HG03139 (cell line): ENCODE measurements at regions not wholly inside any gene's neighbourhood (a gene's known extent, or its start where the extent isn't known, plus 50 kb on each side); places are given as distances from the start of the nearest gene placed in this dataset.
"Not testable (repeated sequence)": the region's sequence is repeated elsewhere in the genome, so short reads cannot be mapped to it uniquely, and the experiment has no call there.

ENCODE experiments used
- ATAC-seq: cut with Tn5 transposase; IDR thresholded peaks from one replicate; pipeline ENCODE4 v1.9.1; 2021; ENCODE audit not compliant: unreplicated experiment

- ATAC-seq = no peak
Observed at GRCh38 chr5:63220244-63220643, 641.6 kb downstream of the LRRC70 start.

GRCh38 chr5:63217422-63217821 is 638.8 kb downstream of the LRRC70 start:
- ATAC-seq = no peak

DNA sequence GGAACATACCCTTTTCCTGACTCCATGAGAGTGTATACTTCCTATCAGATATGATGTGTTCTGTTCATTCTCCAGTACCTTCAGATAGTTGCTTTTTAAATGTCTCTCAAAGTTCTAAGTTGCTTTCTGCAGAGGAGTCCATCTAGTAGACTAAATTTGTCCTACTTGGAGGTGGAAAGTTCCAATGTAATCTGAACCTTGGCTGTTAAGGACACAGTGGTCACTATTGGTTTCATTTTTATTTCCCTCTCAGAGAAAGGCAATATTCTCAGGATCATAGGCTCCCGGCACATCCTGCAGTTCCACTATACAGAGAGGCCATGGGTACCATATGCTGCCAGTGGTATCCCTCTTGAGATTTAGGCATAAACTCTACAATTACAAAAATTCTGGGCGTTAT is 634.6 kb downstream of the LRRC70 start:
- ATAC-seq = no peak

DNA sequence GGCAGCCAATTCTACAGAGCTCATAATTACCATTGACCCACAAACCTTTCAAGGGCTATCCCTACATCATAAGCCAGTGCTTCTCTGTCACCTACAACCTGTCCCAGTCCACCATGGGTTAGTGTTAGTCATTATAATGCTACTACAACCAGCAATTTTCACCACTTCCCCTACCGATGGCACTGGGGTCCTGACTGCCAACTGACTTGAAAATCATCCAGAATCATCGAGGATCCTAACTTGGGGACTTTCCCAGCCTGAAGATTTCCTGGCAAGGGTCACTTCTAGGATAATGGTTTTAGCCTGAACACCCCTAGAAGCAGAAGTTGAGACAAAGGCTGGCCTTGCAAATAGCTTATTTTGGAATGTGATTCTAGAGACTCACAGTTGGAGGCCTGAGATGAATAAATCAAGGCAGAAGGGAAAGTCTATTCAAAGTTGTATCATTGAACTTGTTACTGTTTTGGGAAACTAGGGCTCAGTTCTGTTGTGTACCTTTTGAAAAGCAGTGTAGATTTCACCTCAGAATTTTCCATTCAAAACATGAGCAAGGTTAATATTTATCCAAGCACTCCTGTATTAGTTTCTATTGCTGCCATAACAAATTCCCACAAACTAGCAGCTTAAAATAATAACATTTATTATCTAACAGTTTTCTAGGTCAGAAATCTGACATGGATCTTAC is 633.0 kb downstream of the LRRC70 start:
- no peak for ATAC-seq

DNA sequence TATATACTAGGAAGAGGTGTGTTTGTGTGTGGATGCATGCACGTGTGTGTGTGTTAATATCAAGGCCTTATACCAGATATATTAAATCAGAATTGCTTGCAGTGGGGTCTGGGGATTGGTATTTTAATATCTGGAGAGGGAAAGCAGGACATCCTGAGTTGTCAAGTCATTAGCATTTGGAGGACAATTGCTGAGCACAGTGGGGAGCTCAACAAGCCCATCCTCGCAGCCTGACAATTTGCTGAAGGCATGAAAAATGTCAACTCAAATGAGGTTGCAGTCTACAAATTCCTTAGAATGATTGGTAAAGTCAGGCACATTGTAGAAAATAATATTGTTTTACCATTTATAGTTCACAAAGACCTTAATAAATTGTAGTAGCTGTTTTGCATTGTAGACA is 627.4 kb downstream of the LRRC70 start:
- ATAC-seq = no peak

DNA sequence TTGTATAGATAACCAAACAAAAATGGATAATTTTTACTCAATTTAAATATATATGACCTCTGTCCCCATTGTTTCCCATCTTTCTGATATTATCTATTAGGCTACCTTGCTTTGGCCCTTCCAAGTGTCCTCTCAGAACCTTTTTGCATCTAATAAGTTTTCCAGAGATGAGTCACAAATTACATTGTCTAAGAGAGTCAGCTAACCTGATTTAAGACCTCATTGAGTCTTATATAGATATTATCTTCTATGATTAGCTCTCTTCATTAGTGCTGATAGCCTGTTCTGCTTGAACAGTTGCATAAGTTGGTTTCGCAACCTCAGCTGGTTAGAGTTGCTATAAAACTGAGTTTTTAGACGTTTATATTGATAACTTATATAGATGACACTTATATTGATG is 623.1 kb downstream of the LRRC70 start:
- ATAC-seq = no peak

- ATAC-seq = no peak
Observed at GRCh38 chr5:63194126-63194525, 615.5 kb downstream of the LRRC70 start.

GRCh38 chr5:63180190-63180589 is 601.6 kb downstream of the LRRC70 start:
- not testable (repeated sequence) for ATAC-seq

DNA sequence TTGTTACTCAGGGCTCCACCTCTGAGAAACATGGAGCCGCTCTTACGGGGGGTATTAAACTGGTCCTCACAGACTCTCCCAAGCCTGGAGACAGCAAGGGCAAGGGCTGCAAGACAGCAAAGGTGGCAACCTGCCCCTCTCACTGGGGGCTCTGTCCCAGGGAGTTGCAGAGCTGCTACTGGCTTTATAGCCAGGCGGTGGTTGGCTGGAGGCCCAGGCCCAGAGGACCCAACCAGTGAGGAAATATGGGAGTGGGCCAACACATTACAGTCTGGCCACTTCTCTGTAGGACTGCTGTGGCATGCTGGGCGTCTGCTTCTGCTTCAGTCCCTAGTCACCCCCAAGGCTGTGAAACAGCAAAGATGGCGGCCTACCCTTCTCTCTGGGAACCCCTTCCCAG is 597.2 kb downstream of the LRRC70 start:
- ATAC-seq = no peak

DNA sequence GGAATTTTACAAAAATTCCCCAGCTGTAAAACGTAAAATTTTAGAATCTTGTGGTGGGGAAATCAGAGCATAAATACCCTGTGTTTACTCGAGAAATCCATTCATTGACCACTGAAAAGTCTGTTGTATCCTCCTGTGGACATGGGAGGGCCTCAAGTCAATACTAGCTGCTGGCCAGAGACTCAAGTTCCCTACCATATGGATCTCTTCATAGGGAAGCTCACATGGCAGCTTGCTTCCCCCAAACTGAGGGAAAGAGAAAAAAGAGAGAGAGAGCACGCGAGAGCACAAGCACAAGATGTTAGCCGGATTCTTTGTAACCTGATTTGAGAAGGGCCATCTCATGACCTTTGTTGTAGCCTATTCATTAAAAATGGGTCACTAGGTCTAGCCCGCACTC is 591.9 kb downstream of the LRRC70 start:
- no peak for ATAC-seq

- ATAC-seq = no peak
Observed at GRCh38 chr5:63164838-63165535, 586.4 kb downstream of the LRRC70 start.

- no peak for ATAC-seq
Observed at GRCh38 chr5:63164339-63164738, 585.7 kb downstream of the LRRC70 start.

- no peak for ATAC-seq
Observed at GRCh38 chr5:63155310-63155631, 576.7 kb downstream of the LRRC70 start.

DNA sequence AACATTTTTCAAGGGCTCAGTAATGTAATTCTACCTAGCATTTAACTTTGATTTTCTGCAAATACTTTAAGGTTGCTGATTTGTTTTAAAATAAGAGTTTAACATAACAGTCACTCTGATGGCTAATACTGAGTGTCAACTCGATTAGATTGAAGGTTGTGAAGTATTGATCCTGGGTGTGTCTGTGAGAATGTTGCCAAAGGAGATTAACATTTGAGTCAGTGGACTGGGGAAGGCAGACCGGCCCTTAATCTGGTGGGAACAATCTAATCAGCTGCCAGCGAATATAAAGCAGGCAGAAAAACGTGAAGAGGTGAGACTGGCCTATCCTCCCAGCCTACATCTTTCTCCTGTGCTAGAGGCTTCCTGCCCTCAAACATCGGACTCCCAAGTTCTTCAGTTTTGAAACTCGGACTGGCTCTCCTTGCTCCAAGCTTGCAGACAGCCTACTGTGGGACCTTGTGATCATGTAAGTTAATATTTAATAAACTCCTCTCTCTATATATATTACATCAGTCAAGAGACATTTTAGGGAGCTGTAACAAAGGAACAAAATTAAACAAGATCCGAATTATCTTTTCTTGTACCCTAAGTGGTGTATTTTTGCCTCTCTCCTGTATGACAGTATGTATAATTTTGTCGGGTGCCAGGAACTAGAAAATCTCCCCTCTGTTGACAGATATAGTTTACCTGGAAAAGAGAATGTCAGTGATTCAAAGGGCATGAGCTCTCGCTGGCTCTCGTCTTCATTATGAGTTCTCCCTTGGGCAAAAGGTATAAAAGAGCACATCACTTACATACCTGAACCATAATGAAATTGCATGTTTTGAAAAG is 576.1 kb downstream of the LRRC70 start:
- ATAC-seq = no peak

- no peak for ATAC-seq
Observed at GRCh38 chr5:63152871-63153270, 574.3 kb downstream of the LRRC70 start.

DNA sequence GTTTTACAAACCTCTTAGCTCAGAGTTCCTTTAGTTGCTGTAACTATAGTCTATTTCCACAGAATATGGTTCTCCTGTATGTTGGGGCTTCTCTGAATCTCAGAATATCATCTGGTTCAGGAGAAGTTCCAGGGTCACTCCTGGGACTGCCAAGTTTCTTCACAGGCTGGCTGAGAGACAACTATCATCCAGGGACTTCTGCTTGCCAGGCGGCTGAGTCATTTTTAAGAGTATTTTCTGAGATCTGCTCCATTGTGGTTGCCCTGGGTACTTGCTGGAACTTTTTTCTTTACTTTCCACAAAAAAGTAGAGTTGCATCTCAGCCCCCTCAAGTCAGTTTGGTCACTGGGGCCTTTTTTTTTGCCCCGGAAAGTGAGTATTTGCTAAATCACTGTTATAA is 566.5 kb downstream of the LRRC70 start:
- ATAC-seq = no peak

GRCh38 chr5:63141591-63141990 is 563.0 kb downstream of the LRRC70 start:
- ATAC-seq = peak; percentile 54

GRCh38 chr5:63135291-63135690 is 556.7 kb downstream of the LRRC70 start:
- ATAC-seq = no peak

GRCh38 chr5:63131626-63132285 is 553.1 kb downstream of the LRRC70 start:
- no peak for ATAC-seq

DNA sequence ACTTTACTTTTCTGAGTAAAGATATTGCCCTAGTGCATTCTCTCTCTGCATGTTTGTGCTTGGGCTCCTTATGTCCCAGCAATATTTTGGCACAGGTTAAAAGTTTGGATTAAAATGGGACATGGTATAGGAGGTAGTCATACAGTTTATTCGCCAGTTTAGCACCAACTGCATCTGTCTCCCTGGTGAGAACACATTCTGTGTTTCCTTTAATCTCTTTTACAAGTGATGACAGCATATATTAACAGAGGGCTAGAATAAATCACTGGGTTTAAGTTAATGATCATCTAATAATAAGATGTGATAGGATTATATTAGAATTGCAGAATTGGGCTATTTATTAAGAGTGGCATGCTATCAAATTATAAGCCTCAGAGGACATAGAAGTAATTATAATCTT is 550.1 kb downstream of the LRRC70 start:
- no peak for ATAC-seq

DNA sequence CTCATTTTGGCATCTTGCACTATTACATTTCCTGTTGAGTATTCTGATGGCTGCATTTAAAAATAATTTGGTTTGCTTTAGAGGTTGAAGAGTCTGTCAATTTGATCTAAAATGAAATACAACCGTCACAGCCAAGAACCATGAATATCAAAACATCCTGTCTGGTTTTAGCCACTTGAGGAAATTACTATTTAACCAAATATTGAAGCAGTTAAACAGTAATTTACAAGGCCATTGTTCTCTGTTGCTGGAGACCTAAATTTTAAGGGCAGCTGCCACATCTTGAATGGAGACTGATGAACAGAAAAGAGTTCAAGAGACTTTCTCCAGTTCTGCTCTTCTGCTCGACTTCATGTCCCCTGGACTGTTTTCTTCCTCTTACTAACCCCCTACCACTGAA is 549.4 kb downstream of the LRRC70 start:
- peak; percentile 60 for ATAC-seq

- no peak for ATAC-seq
Observed at GRCh38 chr5:63127054-63127453, 548.4 kb downstream of the LRRC70 start.
